ENCODE measurements at regions not wholly inside any gene's neighbourhood (a gene's known extent, or its start where the extent isn't known, plus 50 kb on each side); places are given as distances from the start of the nearest gene placed in this dataset.

- H3K4me1 Mint-ChIP-seq, result peaks cover 21% of the 10 kb centered on the region
- CTCF ChIA-PET, result interaction anchor here (2.8 kb wide), 1 partner anchor 15 kb away, joined by 11 read pairs; no protein-coding TSS in a partner anchor
- H3K27ac Mint-ChIP-seq, result no peak overlapping the region
These were observed 140.8 kb downstream of the DDX1 start for GRCh38 chr2:15732341-15733077.

GRCh38 chr2:15733867-15734673, 142.4 kb downstream of the DDX1 start:
- 0 out of 2 replicates have a peak, but pooled peaks have one; percentile 24 for ATAC-seq
- ChIA-PET POLR2A (interaction anchor here (0.5 kb wide), 1 partner anchor 515 kb away, joined by 3 read pairs; no protein-coding TSS in a partner anchor), CTCF (interaction anchor here (2.8 kb wide), 1 partner anchor 14 kb away, joined by 11 read pairs; no protein-coding TSS in a partner anchor)
- Mint-ChIP-seq H3K27ac (no peak overlapping the region), H3K4me1 (peaks cover 21% of the 10 kb centered on the region), H3K4me3 (no peak overlapping the region), H3K36me3 (no peaks in the 10 kb centered on the region), H3K27me3 (ENCODE audit: low read depth) (no peaks in the 10 kb centered on the region; the same call in 1 of the 2 replicates), H3K9me3 (peaks cover 7% of the 10 kb centered on the region)
- DNase-seq (ENCODE audit: low spot score), result no peak
- TF ChIP-seq MAX (CRISPR knock-in tag; IDR thresholded peaks at IDR 0.05) (no peak), TEAD4 (CRISPR knock-in tag; IDR thresholded peaks at IDR 0.05) (no peak), ZNF232 (CRISPR knock-in tag; IDR thresholded peaks at IDR 0.05) (no peak), CREB1 (CRISPR knock-in tag; IDR thresholded peaks at IDR 0.05) (no peak), FOXP1 (CRISPR knock-in tag; IDR thresholded peaks at IDR 0.05; ENCODE audit: borderline replicate concordance) (no peak), MXD4 (CRISPR knock-in tag; IDR thresholded peaks at IDR 0.05; ENCODE audit: borderline replicate concordance) (no peak), NFE2L1 (CRISPR knock-in tag; IDR thresholded peaks at IDR 0.05) (no peak), NFYB (CRISPR knock-in tag; conservative IDR thresholded peaks at IDR 0.05; ENCODE audit: low read depth) (no peak), CREM (CRISPR knock-in tag; IDR thresholded peaks at IDR 0.05) (no peak), GTF2I (CRISPR knock-in tag; conservative IDR thresholded peaks at IDR 0.05) (no peak), ZNF219 (CRISPR knock-in tag; IDR thresholded peaks at IDR 0.05; ENCODE audit: borderline replicate concordance) (no peak), ELF4 (CRISPR knock-in tag; IDR thresholded peaks at IDR 0.05; ENCODE audit: low read depth) (no peak), RELA (CRISPR knock-in tag; IDR thresholded peaks at IDR 0.05; ENCODE audit: borderline replicate concordance) (no peak), ZNF263 (CRISPR knock-in tag; IDR thresholded peaks at IDR 0.05; ENCODE audit: low read depth) (no peak), AR (CRISPR knock-in tag; IDR thresholded peaks at IDR 0.05) (no peak)
- TF ChIP-seq, protein P1, sequence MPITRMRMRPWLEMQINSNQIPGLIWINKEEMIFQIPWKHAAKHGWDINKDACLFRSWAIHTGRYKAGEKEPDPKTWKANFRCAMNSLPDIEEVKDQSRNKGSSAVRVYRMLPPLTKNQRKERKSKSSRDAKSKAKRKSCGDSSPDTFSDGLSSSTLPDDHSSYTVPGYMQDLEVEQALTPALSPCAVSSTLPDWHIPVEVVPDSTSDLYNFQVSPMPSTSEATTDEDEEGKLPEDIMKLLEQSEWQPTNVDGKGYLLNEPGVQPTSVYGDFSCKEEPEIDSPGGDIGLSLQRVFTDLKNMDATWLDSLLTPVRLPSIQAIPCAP (CRISPR knock-in tag; IDR thresholded peaks at IDR 0.05), result no peak
- TF ChIP-seq, protein P2, sequence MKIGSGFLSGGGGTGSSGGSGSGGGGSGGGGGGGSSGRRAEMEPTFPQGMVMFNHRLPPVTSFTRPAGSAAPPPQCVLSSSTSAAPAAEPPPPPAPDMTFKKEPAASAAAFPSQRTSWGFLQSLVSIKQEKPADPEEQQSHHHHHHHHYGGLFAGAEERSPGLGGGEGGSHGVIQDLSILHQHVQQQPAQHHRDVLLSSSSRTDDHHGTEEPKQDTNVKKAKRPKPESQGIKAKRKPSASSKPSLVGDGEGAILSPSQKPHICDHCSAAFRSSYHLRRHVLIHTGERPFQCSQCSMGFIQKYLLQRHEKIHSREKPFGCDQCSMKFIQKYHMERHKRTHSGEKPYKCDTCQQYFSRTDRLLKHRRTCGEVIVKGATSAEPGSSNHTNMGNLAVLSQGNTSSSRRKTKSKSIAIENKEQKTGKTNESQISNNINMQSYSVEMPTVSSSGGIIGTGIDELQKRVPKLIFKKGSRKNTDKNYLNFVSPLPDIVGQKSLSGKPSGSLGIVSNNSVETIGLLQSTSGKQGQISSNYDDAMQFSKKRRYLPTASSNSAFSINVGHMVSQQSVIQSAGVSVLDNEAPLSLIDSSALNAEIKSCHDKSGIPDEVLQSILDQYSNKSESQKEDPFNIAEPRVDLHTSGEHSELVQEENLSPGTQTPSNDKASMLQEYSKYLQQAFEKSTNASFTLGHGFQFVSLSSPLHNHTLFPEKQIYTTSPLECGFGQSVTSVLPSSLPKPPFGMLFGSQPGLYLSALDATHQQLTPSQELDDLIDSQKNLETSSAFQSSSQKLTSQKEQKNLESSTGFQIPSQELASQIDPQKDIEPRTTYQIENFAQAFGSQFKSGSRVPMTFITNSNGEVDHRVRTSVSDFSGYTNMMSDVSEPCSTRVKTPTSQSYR (CRISPR knock-in tag; IDR thresholded peaks at IDR 0.05), result no peak
- TF ChIP-seq, protein P3, sequence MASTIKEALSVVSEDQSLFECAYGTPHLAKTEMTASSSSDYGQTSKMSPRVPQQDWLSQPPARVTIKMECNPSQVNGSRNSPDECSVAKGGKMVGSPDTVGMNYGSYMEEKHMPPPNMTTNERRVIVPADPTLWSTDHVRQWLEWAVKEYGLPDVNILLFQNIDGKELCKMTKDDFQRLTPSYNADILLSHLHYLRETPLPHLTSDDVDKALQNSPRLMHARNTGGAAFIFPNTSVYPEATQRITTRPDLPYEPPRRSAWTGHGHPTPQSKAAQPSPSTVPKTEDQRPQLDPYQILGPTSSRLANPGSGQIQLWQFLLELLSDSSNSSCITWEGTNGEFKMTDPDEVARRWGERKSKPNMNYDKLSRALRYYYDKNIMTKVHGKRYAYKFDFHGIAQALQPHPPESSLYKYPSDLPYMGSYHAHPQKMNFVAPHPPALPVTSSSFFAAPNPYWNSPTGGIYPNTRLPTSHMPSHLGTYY (CRISPR knock-in tag; IDR thresholded peaks at IDR 0.05), result no peak

More at GRCh38 chr2:15732341-15733077, 140.8 kb downstream of the DDX1 start:
- H3K9me3 Mint-ChIP-seq, result peaks cover 5% of the 10 kb centered on the region
- H3K36me3 Mint-ChIP-seq, result no peaks in the 10 kb centered on the region
- no peak for DNase-seq (ENCODE audit: low spot score)
- H3K4me3 Mint-ChIP-seq, result no peak overlapping the region
- no peaks in the 10 kb centered on the region; the same call in 1 of the 2 replicates for H3K27me3 Mint-ChIP-seq (ENCODE audit: low read depth)
- POLR2A ChIA-PET, result no interaction called here
- no peak for ATAC-seq
- TF ChIP-seq, protein P4, sequence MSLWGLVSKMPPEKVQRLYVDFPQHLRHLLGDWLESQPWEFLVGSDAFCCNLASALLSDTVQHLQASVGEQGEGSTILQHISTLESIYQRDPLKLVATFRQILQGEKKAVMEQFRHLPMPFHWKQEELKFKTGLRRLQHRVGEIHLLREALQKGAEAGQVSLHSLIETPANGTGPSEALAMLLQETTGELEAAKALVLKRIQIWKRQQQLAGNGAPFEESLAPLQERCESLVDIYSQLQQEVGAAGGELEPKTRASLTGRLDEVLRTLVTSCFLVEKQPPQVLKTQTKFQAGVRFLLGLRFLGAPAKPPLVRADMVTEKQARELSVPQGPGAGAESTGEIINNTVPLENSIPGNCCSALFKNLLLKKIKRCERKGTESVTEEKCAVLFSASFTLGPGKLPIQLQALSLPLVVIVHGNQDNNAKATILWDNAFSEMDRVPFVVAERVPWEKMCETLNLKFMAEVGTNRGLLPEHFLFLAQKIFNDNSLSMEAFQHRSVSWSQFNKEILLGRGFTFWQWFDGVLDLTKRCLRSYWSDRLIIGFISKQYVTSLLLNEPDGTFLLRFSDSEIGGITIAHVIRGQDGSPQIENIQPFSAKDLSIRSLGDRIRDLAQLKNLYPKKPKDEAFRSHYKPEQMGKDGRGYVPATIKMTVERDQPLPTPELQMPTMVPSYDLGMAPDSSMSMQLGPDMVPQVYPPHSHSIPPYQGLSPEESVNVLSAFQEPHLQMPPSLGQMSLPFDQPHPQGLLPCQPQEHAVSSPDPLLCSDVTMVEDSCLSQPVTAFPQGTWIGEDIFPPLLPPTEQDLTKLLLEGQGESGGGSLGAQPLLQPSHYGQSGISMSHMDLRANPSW (CRISPR knock-in tag; conservative IDR thresholded peaks at IDR 0.05; ENCODE audit: low read depth), result no peak
